Amniotic stem cell (primary cell): ENCODE measurements at regions not wholly inside any gene's neighbourhood (a gene's known extent, or its start where the extent isn't known, plus 50 kb on each side); places are given as distances from the start of the nearest gene placed in this dataset.

Experiments
- DNase-seq: peaks from one replicate; lab custom pipeline; 2025; lab: John Stamatoyannopoulos, UW

GRCh38 chr6:147621263-147621662, 112.8 kb downstream of the SAMD5 start:
- peak; percentile 81 for DNase-seq

GRCh38 chr6:147621961-147622360, 113.5 kb downstream of the SAMD5 start:
- DNase-seq, result no peak

- DNase-seq, result no peak
These were observed 116.5 kb downstream of the SAMD5 start for GRCh38 chr6:147624946-147625515.

GRCh38 chr6:147625946-147626345, 117.5 kb downstream of the SAMD5 start:
- no peak for DNase-seq

GRCh38 chr6:147627411-147627810, 118.9 kb downstream of the SAMD5 start:
- no peak for DNase-seq

- DNase-seq, result no peak
These were observed 124.7 kb downstream of the SAMD5 start for GRCh38 chr6:147633191-147633590.

GRCh38 chr6:147637620-147638195, 129.2 kb downstream of the SAMD5 start:
- no peak for DNase-seq

GRCh38 chr6:147639279-147639678, 130.8 kb downstream of the SAMD5 start:
- no peak for DNase-seq

- no peak for DNase-seq
These were observed 132.1 kb downstream of the SAMD5 start for GRCh38 chr6:147640606-147641005.

- no peak for DNase-seq
These were observed 133.0 kb downstream of the SAMD5 start for GRCh38 chr6:147641511-147641910.

- DNase-seq, result peak; percentile 71
These were observed 134.0 kb downstream of the SAMD5 start for GRCh38 chr6:147642458-147642857.

GRCh38 chr6:147643341-147644200, 135.1 kb downstream of the SAMD5 start:
- no peak for DNase-seq

GRCh38 chr6:147648916-147649315, 140.4 kb downstream of the SAMD5 start:
- DNase-seq, result no peak

- DNase-seq, result no peak
These were observed 143.0 kb downstream of the SAMD5 start for GRCh38 chr6:147651249-147652063.

GRCh38 chr6:147653631-147654030, 145.1 kb downstream of the SAMD5 start:
- DNase-seq, result no peak

GRCh38 chr6:147654103-147654845, 145.8 kb downstream of the SAMD5 start:
- no peak for DNase-seq

- DNase-seq, result no peak
These were observed 152.1 kb downstream of the SAMD5 start for GRCh38 chr6:147660334-147661311.

- DNase-seq, result no peak
These were observed 154.2 kb downstream of the SAMD5 start for GRCh38 chr6:147662646-147663045.

- DNase-seq, result no peak
These were observed 155.6 kb downstream of the SAMD5 start for GRCh38 chr6:147664092-147664491.

- no peak for DNase-seq
These were observed 157.8 kb downstream of the SAMD5 start for GRCh38 chr6:147666255-147666654.
